ENCODE measurements at regions not wholly inside any gene's neighbourhood (a gene's known extent, or its start where the extent isn't known, plus 50 kb on each side); places are given as distances from the start of the nearest gene placed in this dataset.

DNA sequence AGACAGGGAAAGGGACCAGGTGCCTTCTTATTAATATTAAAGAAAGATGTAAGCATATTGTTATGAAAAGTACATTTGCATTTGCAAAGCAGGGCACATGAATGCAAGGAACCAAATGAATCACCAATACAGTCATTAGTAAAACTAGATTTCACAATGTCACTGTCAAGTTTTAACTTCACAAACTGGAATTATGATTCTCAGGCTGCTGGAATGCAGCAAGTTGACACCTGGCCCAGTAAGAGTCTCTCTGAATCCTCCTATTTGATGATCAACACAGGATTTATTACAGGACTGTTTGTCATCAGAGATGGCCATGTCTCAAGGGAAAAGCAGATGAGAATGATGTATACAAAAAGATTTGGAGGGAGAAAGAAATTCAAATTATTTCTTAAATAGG, 72.9 kb upstream of the STK39 start:
- no peaks in the 10 kb centered on the region for H3K27me3 ChIP-seq
- no peak for TF ChIP-seq CTCF (IDR thresholded peaks at IDR 0.05; ENCODE audit: low read depth, low read length)
- H3K27ac ChIP-seq = no peak overlapping the region
- H3K9me3 ChIP-seq (ENCODE audit: low read depth) = no peaks in the 10 kb centered on the region
- H3K36me3 ChIP-seq = no peaks in the 10 kb centered on the region
- no peak overlapping the region for H3K4me3 ChIP-seq
- no peaks in the 10 kb centered on the region for H3K4me1 ChIP-seq (ENCODE audit: low read depth)
- DNase-seq (ENCODE audit: low read depth in 1 of 2, low spot score in 1 of 2) = no peak

GRCh38 chr2:168322325-168323007, 75.1 kb upstream of the STK39 start:
- no peak overlapping the region for H3K4me3 ChIP-seq
- DNase-seq (ENCODE audit: low read depth in 1 of 2, low spot score in 1 of 2) = no peak
- H3K9me3 ChIP-seq (ENCODE audit: low read depth) = no peaks in the 10 kb centered on the region
- no peak for TF ChIP-seq CTCF (IDR thresholded peaks at IDR 0.05; ENCODE audit: low read depth, low read length)
- no peaks in the 10 kb centered on the region for H3K36me3 ChIP-seq
- H3K27ac ChIP-seq = no peak overlapping the region
- H3K4me1 ChIP-seq (ENCODE audit: low read depth) = no peaks in the 10 kb centered on the region
- H3K27me3 ChIP-seq = no peaks in the 10 kb centered on the region

DNA sequence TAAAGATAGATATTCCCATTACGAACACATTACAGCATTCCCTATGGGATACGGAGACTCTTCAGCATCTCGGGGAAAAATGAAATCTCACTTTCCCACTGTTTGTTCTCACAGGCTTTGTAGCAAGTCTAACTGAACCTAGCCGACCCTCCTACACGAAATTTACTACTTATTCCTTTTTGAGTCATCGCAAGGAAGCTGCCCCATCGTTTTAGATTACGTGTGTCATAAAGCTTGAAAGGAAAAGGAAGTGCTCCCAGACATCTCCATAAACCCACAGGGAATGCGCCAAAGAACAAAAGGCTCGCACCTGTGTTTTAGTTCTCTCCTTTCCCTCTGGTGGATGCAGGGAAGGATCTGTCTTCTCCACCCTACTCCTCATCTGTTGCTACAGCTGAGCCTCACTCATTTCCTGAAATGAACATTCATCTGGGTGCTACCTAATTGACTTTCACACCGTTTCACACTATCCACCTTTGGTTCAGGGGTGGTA, 76.2 kb upstream of the STK39 start:
- no peaks in the 10 kb centered on the region for H3K27me3 ChIP-seq
- DNase-seq (ENCODE audit: low read depth in 1 of 2, low spot score in 1 of 2) = peak in 1 of 2 donors; percentile 25
- H3K36me3 ChIP-seq = no peaks in the 10 kb centered on the region
- TF ChIP-seq CTCF (IDR thresholded peaks at IDR 0.05; ENCODE audit: low read depth, low read length) = no peak
- H3K9me3 ChIP-seq (ENCODE audit: low read depth) = no peaks in the 10 kb centered on the region
- no peak overlapping the region for H3K4me3 ChIP-seq
- no peaks in the 10 kb centered on the region for H3K4me1 ChIP-seq (ENCODE audit: low read depth)
- no peak overlapping the region for H3K27ac ChIP-seq

DNA sequence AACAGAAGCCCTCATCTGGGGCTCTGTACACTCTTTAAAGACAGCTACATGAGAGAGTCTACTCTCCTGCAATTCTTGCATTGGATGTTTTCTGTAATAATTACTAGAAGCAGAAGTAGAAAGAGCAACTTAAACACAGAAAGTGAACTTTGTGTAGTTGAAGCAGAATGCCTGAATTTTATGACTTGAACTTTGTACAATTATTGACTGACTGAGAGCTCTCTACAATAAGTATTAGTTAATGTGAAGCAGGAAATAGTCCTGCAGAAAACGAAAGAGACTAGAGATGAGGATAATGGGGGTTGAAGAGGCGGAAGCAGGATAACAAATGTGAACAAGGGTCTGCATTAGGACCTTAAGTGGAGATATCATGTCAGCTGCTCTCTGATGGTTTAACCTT, 79.2 kb upstream of the STK39 start:
- no peaks in the 10 kb centered on the region for H3K27me3 ChIP-seq
- TF ChIP-seq CTCF (IDR thresholded peaks at IDR 0.05; ENCODE audit: low read depth, low read length) = no peak
- H3K4me3 ChIP-seq = no peak overlapping the region
- no peak for DNase-seq (ENCODE audit: low read depth in 1 of 2, low spot score in 1 of 2)
- H3K4me1 ChIP-seq (ENCODE audit: low read depth) = no peaks in the 10 kb centered on the region
- no peaks in the 10 kb centered on the region for H3K36me3 ChIP-seq
- H3K27ac ChIP-seq = no peak overlapping the region
- no peaks in the 10 kb centered on the region for H3K9me3 ChIP-seq (ENCODE audit: low read depth)

DNA sequence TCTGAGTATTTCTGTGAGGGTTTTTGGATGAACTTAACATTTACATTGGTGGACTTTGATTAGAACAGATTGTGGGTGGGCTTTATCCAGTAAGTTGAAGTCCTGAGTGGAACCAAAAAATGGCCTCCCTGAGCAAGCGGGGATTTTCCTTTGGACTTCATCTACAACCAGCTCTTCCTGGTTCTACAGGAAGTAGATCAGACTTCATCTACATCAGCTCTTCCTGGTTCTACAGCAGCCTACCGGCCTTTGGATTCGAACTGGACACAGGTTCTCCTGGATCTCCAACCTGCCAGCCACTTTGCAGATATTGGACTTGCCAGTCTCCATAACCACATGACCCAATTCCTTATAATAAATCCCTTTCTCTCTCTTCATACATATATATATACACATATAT, 79.9 kb upstream of the STK39 start:
- H3K4me1 ChIP-seq (ENCODE audit: low read depth) = no peaks in the 10 kb centered on the region
- H3K27ac ChIP-seq = no peak overlapping the region
- H3K9me3 ChIP-seq (ENCODE audit: low read depth) = no peaks in the 10 kb centered on the region
- no peaks in the 10 kb centered on the region for H3K36me3 ChIP-seq
- DNase-seq (ENCODE audit: low read depth in 1 of 2, low spot score in 1 of 2) = no peak
- H3K27me3 ChIP-seq = no peaks in the 10 kb centered on the region
- H3K4me3 ChIP-seq = no peak overlapping the region
- no peak for TF ChIP-seq CTCF (IDR thresholded peaks at IDR 0.05; ENCODE audit: low read depth, low read length)
